IPS DF 6.9 (cell line): ENCODE measurements at regions not wholly inside any gene's neighbourhood (a gene's known extent, or its start where the extent isn't known, plus 50 kb on each side); places are given as distances from the start of the nearest gene placed in this dataset.
"Not testable (repeated sequence)": the region's sequence is repeated elsewhere in the genome, so short reads cannot be mapped to it uniquely, and the experiment has no call there.

Source experiments
- DNase-seq: peaks from one replicate; pipeline ENCODE4 v3.0.0-alpha.2; 2013; ENCODE audit warnings: low read depth, low spot score
- H3K27ac ChIP-seq: one replicate; pipeline ENCODE4 v1.5.1; 2013; ENCODE audit warnings: low read length, control low read depth
- H3K27me3 ChIP-seq: 2 replicates; pipeline ENCODE4 v1.6.1; 2013; ENCODE audit warnings: mild to moderate bottlenecking, low read length; ENCODE audit not compliant: control insufficient read depth, insufficient read depth
- H3K36me3 ChIP-seq: 2 replicates; pipeline ENCODE4 v1.6.1; 2013; ENCODE audit warnings: low read length; ENCODE audit not compliant: control insufficient read depth, insufficient read depth
- H3K4me1 ChIP-seq: 2 replicates; pipeline ENCODE4 v1.6.1; 2013; ENCODE audit warnings: low read length; ENCODE audit not compliant: control insufficient read depth, insufficient read depth
- H3K4me3 ChIP-seq: 2 replicates; pipeline ENCODE4 v1.5.1; 2013; ENCODE audit warnings: mild to moderate bottlenecking, low read length
- H3K9me3 ChIP-seq: 2 replicates; pipeline ENCODE4 v1.6.1; 2013; ENCODE audit warnings: low read length, inconsistent platforms; ENCODE audit not compliant: control insufficient read depth, insufficient read depth
- WGBS: extraction: QIAGEN DNeasy Blood & Tissue Kit; methylation state at CpG from one replicate; pipeline ENCODE4 v1.1.7; 2013; ENCODE audit warnings: mixed read lengths, missing lambda C conversion rate; ENCODE audit not compliant: insufficient read length, insufficient coverage; 5-methylcytosine and 5-hydroxymethylcytosine counted together

- DNase-seq = no peak
- Histone ChIP-seq H3K27ac (no peak overlapping the region), H3K4me3 (no peak overlapping the region), H3K36me3 (no peaks in the 10 kb centered on the region), H3K9me3 (no peaks in the 10 kb centered on the region), H3K4me1 (no peaks in the 10 kb centered on the region), H3K27me3 (no peaks in the 10 kb centered on the region)
- WGBS = no CpG with 5 or more reads among the region's 2 CpGs
Observed at GRCh38 chr1:213786683-213787082, 201.1 kb upstream of the PROX1 start.

- H3K27ac ChIP-seq = no peak overlapping the region
- H3K4me3 ChIP-seq = no peak overlapping the region
- no peaks in the 10 kb centered on the region for H3K36me3 ChIP-seq
- no CpG with 5 or more reads among the region's 3 CpGs for WGBS
- no peaks in the 10 kb centered on the region for H3K27me3 ChIP-seq
- H3K4me1 ChIP-seq = no peaks in the 10 kb centered on the region
- no peaks in the 10 kb centered on the region for H3K9me3 ChIP-seq
- no peak for DNase-seq
Observed at GRCh38 chr1:213790565-213790964, 197.2 kb upstream of the PROX1 start.

- WGBS = 100% methylated on average over 4 of the region's 13 CpGs
- DNase-seq = no peak
Observed at GRCh38 chr1:213793482-213794067, 194.2 kb upstream of the PROX1 start.

DNA sequence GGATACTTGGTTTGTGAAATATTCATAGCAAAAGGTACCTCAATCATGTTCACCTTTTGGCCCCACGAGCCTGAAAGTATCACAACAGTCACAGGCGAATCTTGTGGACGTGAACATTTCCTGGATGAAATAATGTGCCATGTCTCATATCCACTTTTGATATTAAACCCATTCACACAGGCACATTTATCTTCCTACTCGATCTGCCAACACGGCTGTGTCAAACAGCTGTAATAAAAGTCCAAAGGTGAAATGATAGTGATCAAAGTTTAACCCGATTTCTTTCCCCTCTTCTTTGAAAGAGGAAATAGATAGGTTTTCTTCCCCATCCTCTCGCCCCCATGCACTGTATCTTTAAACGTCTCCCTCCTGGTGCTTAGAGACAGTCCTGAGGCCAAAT, 191.2 kb upstream of the PROX1 start:
- no peak for DNase-seq
- WGBS = no CpG with 5 or more reads among the region's 8 CpGs
- no peak overlapping the region for H3K4me3 ChIP-seq
- H3K27ac ChIP-seq = no peak overlapping the region
- no peaks in the 10 kb centered on the region; the same call in 1 of the 2 replicates for H3K4me1 ChIP-seq
- no peaks in the 10 kb centered on the region for H3K36me3 ChIP-seq
- no peaks in the 10 kb centered on the region for H3K9me3 ChIP-seq
- no peaks in the 10 kb centered on the region for H3K27me3 ChIP-seq

More at GRCh38 chr1:213793482-213794067, 194.2 kb upstream of the PROX1 start:
- Histone ChIP-seq H3K9me3 (no peaks in the 10 kb centered on the region), H3K4me1 (no peaks in the 10 kb centered on the region; the same call in 1 of the 2 replicates), H3K27ac (no peak overlapping the region), H3K36me3 (no peaks in the 10 kb centered on the region), H3K4me3 (no peak overlapping the region), H3K27me3 (no peaks in the 10 kb centered on the region)

- H3K9me3 ChIP-seq, H3K27ac ChIP-seq, DNase-seq, H3K27me3 ChIP-seq, H3K36me3 ChIP-seq, H3K4me3 ChIP-seq, H3K4me1 ChIP-seq: not testable (repeated sequence)
- WGBS = no CpG with 5 or more reads among the region's 7 CpGs
Observed at GRCh38 chr1:213808288-213808687, 179.5 kb upstream of the PROX1 start.

- no peaks in the 10 kb centered on the region for H3K27me3 ChIP-seq
- H3K27ac ChIP-seq = no peak overlapping the region
- no peaks in the 10 kb centered on the region for H3K36me3 ChIP-seq
- H3K9me3 ChIP-seq = no peaks in the 10 kb centered on the region
- H3K4me3 ChIP-seq = no peak overlapping the region
- no CpG with 5 or more reads among the region's 6 CpGs for WGBS
- no peaks in the 10 kb centered on the region for H3K4me1 ChIP-seq
- DNase-seq = no peak
Observed at GRCh38 chr1:213817156-213817555, 170.6 kb upstream of the PROX1 start.

DNA sequence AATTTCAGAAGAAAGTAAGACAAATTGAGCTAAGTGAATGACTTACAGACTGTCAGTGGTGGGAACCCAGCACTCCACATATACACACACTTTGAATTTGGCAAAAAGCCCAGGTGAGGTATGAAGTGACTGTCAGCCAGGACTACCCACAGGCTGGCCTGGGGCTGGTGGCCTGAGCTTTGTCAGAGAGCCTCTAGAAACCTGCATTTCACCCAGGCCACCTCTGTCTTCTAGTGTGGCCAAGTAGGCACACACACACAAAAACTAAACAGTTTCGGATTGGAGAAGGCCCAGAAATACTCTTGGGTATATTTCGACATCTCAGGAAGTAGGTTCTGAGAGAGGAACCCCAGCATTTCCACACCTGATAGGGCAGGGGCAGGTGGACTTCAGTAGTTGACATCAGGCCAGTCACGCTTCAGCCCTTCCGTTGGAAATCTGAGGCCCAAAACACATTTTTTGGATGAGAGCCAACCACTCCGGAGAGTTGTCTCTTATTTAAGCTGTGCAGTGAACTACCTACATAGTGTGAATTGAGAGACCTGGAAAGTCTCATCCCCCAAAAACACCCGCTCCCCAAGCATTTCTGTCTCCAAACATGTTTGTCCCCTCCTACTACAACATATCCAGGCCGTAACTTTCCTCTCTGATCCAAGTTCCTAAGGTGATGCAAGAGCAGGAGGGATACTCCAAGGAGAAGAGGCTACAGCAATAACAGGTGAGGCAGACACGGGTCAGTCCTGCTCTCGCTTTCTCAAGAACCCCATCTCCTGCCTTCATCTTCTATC, 167.2 kb upstream of the PROX1 start:
- no CpG with 5 or more reads among the region's 9 CpGs for WGBS
- no peak for DNase-seq
- Histone ChIP-seq H3K27me3 (no peaks in the 10 kb centered on the region), H3K36me3 (no peaks in the 10 kb centered on the region), H3K4me1 (no peaks in the 10 kb centered on the region), H3K27ac (no peak overlapping the region), H3K9me3 (no peaks in the 10 kb centered on the region), H3K4me3 (no peak overlapping the region)

- H3K4me3 ChIP-seq = no peak overlapping the region
- no peak for DNase-seq
Observed at GRCh38 chr1:213821175-213821942, 166.4 kb upstream of the PROX1 start.

DNA sequence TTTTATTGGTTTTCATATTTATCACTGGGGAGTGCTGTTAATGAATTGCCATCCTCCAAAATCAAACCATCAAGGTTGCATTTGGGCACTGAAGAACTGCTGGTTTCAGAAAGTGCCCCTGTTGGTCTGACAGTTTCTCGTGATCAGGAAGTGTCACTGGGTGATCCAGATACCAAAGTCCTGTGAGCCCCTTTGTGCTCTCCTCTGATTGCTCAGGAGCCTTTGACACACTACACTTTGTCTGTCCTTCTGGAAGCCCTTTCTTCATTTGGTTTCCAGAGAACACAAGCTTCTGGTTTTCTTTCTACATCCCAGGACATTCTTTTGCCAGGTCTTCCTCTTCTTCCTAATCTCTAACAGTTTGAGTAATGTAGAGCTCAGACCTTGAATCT, 165.8 kb upstream of the PROX1 start:
- H3K4me3 ChIP-seq = no peak overlapping the region
- no peaks in the 10 kb centered on the region for H3K27me3 ChIP-seq
- DNase-seq = no peak
- H3K4me1 ChIP-seq = no peaks in the 10 kb centered on the region
- no peak overlapping the region for H3K27ac ChIP-seq
- no CpG with 5 or more reads among the region's 1 CpG for WGBS
- H3K36me3 ChIP-seq = no peaks in the 10 kb centered on the region
- H3K9me3 ChIP-seq = no peaks in the 10 kb centered on the region

More at GRCh38 chr1:213821175-213821942, 166.4 kb upstream of the PROX1 start:
- Histone ChIP-seq H3K9me3 (no peaks in the 10 kb centered on the region), H3K36me3 (no peaks in the 10 kb centered on the region), H3K27me3 (no peaks in the 10 kb centered on the region), H3K27ac (no peak overlapping the region), H3K4me1 (no peaks in the 10 kb centered on the region)
- WGBS = no CpG with 5 or more reads among the region's 5 CpGs

DNA sequence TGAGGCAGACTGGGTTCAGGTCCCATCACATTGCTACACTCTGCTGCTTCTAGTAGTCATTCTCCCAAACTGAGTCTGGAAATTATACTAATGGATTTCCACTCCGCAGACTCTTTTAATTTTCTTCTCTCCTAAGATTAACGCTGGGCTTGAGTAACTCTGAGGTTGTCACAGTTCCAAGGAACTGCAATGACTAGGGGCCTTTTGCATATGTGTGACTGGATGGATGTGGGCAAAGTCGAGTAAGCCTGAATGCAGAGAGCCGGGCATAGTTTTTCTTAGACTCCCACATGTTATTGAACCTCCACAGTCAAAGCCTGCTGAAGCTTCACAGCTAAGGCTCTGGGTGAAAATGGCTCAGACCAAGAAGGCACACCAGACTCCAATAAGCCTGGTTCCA, 160.9 kb upstream of the PROX1 start:
- H3K27me3 ChIP-seq = no peaks in the 10 kb centered on the region
- no CpG with 5 or more reads among the region's 4 CpGs for WGBS
- no peak overlapping the region for H3K27ac ChIP-seq
- no peak for DNase-seq
- H3K4me3 ChIP-seq = no peak overlapping the region
- H3K36me3 ChIP-seq = no peaks in the 10 kb centered on the region
- H3K9me3 ChIP-seq = no peaks in the 10 kb centered on the region
- no peaks in the 10 kb centered on the region for H3K4me1 ChIP-seq
